COLO668 (cell line): ENCODE measurements at regions not wholly inside any gene's neighbourhood (a gene's known extent, or its start where the extent isn't known, plus 50 kb on each side); places are given as distances from the start of the nearest gene placed in this dataset.
"Not testable (repeated sequence)": the region's sequence is repeated elsewhere in the genome, so short reads cannot be mapped to it uniquely, and the experiment has no call there.

Experiments
- DNase-seq: peaks from one replicate; lab custom pipeline; 2025; ENCODE audit not compliant: unreplicated experiment; lab: John Stamatoyannopoulos, UW

GRCh38 chr10:9853405-9854355, 1164.0 kb upstream of the CELF2 start:
- no peak for DNase-seq

GRCh38 chr10:9855451-9855850, 1162.2 kb upstream of the CELF2 start:
- not testable (repeated sequence) for DNase-seq

- no peak for DNase-seq
These were observed 1158.9 kb upstream of the CELF2 start for GRCh38 chr10:9858816-9859215.

DNA sequence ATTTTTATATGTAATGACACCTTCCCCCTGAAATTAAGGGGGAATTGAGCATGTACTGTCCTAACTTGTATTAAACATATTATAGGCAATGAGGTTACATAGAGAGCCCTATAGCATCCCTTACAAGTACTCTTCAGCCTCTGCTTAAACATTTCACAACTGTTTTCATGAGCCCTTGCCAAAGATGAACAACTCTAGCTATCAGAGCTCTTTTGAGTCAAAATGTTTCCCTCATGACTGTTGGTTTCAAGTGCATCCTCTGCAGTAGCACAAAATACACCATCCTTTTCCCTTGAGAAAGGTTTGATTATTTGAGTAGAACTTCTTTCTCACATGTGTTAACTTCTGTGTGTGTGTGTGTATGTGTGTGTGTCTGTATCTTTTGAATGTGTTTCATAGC, 1157.6 kb upstream of the CELF2 start:
- DNase-seq = no peak

DNA sequence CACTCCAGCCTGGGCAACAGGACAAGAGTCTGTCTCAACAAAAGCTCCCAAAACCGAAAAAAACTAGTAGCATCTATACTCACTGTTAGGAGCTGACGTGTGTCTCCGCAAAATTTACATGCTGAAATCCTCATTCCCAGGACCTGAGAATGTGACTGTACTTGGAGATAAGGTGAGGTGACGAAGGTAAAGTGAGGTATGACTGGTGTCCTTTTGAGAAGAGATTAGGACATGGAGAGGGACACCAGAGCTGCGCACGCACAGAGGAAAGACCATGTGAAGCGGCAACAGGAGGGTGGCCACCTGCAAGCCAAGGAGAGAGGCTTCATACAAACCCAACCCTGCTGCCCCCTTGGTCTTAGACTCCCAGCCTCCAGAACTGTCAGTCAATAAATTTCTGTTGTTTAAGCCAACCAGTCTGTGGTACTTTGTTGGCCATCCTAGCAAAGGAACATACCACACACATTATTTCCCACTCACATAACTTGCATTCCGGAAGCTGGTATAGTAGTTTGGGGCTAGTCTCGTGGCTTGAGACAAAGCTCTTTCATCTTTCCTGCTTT, 1154.0 kb upstream of the CELF2 start:
- no peak for DNase-seq

GRCh38 chr10:9868499-9868898, 1149.2 kb upstream of the CELF2 start:
- no peak for DNase-seq

DNA sequence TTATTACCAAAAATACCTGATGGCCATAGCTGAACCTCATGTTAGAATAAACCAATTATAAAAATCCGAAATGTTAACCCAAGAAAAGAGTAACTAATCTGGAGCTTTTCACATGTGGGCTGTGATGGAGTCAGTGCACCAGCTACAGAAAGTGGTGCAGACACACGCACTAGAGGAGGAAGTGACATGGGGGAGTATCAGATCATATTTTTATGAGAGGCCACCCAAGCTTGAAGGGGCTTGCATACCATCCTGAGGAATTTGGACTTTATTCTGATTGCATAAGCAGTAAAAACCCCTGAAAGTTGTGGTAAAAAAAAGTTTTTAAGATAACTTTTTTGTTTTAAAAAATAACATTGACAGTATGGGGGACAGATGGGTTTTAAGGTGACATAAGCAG, 1148.5 kb upstream of the CELF2 start:
- no peak for DNase-seq

DNA sequence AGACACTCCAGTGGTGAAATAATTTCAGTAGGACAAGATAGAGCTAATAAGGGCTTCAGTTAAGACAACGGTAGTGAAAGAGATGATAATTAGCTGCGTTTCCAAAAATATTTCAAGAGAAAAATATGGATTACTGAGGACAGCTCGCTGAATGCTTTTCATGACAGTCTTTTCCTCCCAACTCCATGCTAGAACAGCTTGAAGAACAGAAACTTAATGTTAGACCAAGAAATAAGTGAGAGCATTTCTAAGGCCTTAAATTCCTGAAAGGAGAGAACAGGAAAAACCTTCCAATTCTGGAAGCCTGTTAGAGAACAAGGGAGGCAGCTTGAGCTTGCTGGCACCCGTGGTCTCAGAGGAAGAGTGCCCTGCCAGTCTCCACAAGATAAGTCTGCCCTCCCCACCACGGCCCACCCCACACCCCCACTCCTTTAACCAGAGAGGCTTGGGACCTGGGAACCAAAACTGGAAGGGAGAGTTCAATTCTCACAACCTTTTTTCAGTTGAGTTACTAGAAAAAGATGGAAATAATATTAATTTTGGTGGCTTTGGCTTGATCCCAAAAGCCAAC, 1148.0 kb upstream of the CELF2 start:
- no peak for DNase-seq

GRCh38 chr10:9875353-9875752, 1142.3 kb upstream of the CELF2 start:
- DNase-seq = no peak

DNA sequence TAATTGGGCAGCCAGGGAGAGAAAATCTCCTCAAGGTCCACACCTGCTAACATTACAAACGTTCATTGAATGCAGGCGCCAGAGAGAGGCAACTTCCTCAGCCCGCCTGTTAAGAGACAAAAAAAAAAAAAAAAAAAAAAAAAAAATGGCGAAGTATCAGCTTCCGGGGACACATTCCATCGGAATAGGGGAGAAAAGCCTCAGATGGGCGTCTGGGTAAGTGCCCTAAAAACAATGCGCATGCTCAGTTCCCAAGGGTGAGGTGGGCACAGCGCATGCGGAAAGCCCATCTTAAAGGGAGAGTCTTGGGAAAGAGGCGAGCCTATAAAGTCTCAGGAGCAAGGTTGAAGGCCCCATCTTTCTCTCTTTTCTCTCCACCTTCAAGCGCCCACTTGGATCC, 1139.7 kb upstream of the CELF2 start:
- DNase-seq = no peak

- DNase-seq = no peak
These were observed 1139.3 kb upstream of the CELF2 start for GRCh38 chr10:9878383-9878782.

GRCh38 chr10:9885761-9886160, 1131.9 kb upstream of the CELF2 start:
- DNase-seq = no peak

GRCh38 chr10:9886772-9887171, 1130.9 kb upstream of the CELF2 start:
- no peak for DNase-seq

GRCh38 chr10:9895453-9895852, 1122.2 kb upstream of the CELF2 start:
- DNase-seq = no peak

GRCh38 chr10:9895981-9896380, 1121.7 kb upstream of the CELF2 start:
- DNase-seq = no peak

GRCh38 chr10:9898633-9899395, 1118.9 kb upstream of the CELF2 start:
- no peak for DNase-seq

- no peak for DNase-seq
These were observed 1116.9 kb upstream of the CELF2 start for GRCh38 chr10:9900751-9901150.

- no peak for DNase-seq
These were observed 1115.7 kb upstream of the CELF2 start for GRCh38 chr10:9901971-9902370.

DNA sequence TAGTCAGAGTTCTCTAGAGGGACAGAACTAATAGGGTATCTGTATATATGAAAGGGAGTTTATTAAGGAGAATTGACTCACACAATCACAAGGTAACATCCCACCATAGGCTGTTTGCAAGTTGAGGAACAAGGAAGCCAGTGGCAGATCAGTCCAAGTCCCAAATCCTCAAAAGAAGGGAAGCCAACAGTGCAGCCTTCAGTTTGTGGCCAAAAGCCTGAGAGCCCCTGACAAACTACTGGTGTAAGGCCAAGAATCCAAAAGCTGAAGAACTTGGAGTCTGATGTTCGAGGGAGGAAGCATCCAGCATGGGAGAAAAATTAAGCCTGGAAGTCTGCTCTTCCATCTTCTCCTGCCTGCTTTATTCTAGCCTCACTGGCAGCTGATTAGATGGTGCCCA, 1107.2 kb upstream of the CELF2 start:
- no peak for DNase-seq

DNA sequence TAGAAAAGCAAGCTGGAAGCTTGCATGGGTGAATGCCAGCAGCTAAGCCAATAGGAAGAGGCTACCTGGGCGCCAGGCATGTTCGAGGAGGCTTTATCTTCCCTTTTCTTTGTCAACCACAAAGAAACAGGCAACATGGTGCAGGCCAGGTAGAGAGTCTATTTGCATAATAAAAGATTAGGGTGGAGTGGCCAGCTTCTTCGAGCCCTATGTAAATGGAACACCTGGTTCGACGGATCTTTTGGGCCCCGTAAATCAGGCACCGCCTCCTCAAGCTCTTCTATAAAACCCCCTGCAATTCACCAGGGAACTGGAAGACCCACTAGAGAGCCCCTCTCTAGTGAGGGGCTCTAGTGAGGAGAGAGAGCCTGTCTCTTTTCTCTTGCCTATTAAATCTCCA, 1106.2 kb upstream of the CELF2 start:
- no peak for DNase-seq

DNA sequence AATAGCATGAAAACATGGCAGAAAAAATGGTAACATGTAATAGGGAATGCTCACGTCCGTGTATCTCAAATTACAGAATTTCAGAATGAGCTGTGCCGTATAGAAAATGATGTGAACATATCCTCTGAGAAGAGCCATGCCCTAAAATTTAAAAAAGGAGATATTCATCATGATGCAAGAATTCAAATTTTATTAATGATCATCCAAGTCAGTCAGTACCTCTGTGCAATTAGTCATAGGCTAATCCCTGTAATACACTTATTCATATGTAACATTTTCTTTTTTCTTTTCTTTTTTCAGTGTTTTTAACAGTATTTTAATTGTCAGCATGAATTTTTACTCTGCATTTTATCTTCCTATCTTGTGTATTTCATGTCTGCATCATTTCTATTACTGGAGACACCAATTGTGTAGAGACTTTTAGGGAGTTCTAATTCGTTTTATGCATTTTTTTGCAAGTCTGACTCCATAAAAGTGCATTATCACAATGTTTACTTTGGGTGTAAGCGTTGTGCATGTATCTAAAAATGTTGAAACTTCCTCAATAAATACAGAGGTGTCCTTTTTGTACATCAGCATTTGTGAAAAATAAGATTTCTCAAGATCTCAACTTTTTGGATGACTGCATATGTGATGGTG, 1103.7 kb upstream of the CELF2 start:
- no peak for DNase-seq
